NCI-H2029 treated with DMSO at 0.1 percent for 48 hours (cell line): ENCODE measurements at regions not wholly inside any gene's neighbourhood (a gene's known extent, or its start where the extent isn't known, plus 50 kb on each side); places are given as distances from the start of the nearest gene placed in this dataset.
"Not testable (repeated sequence)": the region's sequence is repeated elsewhere in the genome, so short reads cannot be mapped to it uniquely, and the experiment has no call there.

ENCODE experiments used
- DNase-seq: peaks from one replicate; lab custom pipeline; 2025; lab: John Stamatoyannopoulos, UW

DNA sequence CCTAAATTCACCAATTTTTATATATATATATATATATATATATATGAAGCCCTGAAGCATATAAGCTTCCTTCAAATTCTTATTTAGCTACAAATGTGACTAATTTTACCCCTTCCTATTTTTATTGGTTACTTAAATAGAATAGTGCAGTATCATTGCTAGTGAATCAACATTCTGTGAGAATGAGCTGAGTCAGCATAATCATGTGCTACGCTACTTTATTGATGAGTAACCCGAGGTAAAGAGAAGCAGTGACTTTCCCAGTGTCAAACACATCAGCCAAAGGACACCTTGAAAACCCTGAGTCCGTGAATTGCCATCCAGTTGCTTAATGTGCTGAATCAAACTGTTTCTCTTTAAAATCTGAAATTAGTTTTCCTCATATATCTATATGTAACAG is 546.2 kb downstream of the DMRTA1 start:
- DNase-seq = no peak

DNA sequence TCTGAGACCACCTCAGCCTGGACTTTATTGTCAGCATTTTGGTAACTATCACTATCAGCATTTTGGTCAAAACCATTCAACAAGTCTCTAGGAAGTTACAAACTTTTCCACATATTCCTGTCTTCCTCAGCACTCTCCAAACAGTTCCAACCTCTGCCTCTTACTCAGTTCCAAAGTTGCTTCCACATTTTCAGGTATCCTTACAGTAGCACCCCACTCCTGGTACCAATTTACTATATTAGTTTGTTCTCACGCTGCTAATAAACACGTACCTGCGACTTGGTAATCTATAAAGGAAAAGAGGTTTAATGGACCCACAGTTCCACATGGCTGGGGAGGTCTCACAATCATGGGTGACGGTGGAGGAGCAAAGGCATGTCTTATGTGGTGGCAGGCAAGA is 551.3 kb downstream of the DMRTA1 start:
- no peak for DNase-seq

DNA sequence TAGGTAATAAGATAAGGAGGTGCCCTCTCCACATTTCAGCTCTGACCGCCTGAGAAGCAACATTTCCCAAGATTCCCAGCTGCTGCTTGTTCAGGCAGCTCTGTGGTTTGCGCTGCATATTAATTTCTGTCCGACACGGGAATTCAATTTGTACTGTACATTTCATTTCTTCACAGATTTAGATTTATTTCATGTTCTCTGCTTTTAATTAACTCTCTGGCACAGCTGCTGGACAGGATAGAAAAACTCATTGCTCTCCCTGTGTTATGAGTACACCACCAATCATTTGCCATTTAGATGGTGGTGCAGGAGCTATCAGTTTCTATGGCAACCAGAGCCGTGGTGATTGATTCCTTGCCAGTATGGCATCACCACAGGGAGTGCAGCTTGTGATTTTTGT is 558.5 kb downstream of the DMRTA1 start:
- DNase-seq = no peak

DNA sequence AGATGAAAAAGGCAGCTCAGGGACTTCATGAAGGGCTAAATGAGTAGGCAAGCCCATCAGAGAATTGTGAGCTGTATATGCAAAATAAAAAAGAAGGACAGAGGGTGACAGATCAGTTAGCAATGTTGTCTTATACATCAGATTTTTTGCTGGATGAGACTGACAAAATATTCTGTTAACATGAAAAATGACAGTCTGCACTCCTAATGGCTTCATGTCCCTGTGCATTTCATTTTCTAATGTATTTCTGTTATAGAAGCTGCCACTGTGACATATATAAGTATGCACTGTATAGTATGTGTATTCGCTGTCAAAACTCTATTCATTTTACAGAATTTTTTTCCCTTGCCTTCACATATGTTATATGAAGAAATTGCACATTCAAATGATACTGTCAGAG is 559.5 kb downstream of the DMRTA1 start:
- no peak for DNase-seq

DNA sequence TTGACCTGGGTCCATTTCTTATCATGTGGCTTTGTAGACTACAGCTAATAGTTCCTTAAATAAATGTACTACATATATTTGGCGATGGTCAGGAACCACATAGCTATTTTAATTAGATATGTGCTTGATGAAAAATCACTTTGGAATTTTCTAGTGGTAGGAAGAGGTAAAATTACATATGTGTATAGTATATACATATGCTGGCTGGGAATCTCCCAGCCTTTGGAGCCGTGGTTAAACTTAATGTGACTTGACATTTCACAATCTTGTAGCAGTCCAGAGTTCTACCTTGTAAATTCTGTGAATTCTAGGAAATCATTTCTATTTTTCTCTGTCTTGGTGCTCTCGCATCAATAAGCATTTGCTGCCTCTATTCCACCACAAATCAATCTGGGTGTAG is 565.0 kb downstream of the DMRTA1 start:
- no peak for DNase-seq

DNA sequence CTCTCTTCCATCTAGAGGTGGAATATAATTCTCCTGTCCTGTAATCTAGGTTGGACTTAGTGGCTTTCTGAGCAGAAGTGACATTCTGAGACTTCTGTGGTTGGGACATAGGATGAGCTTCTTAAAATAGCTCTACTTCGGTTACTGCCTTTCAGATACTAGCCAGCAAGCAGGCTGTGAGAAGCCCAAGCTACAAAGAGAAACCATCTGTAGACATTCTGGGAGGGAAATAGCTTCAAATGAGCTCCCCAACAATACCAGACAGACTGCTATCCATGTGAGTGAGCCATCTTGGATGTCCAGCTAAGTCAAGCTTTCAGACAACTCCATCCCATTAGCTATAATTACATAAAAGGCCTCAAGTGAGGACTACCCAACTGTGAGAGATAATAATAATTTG is 568.9 kb downstream of the DMRTA1 start:
- DNase-seq = no peak

DNA sequence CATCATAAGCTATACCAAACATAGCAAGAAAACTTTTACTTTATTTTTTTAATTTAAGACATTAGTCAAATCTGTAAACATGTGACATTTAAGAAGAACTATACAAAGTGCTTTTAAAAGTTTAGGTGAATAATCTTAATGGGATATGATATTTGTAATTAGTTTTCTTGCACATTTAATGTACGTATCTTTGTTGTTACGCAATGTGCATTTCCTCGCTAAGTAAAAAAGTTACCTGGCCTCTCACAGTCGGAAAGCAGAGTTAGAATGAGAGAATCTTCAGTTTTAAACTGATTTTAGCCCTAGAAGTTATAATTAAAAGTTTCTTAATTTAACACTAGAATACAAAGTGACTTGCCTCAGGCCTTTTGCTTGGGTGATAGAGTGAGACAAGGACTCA is 589.8 kb downstream of the DMRTA1 start:
- DNase-seq = no peak

DNA sequence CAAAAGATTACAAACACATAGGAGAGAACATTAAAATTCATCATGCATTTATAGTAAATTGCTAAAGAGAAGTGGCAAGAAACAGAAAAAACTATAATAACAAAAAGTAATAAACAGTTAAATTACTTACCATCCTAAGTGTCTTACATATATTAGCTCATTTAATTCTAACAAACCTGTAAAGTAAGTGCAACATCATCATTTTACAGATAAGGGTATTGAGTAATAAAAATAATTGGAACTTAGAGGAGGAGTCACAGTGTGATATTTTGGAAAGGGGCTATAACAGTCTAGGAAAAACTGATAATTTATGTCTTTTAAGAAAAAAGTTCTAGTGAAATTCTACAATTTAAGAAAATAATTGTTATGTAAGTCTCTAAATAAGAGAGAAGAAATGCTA is 592.8 kb downstream of the DMRTA1 start:
- DNase-seq = no peak

DNA sequence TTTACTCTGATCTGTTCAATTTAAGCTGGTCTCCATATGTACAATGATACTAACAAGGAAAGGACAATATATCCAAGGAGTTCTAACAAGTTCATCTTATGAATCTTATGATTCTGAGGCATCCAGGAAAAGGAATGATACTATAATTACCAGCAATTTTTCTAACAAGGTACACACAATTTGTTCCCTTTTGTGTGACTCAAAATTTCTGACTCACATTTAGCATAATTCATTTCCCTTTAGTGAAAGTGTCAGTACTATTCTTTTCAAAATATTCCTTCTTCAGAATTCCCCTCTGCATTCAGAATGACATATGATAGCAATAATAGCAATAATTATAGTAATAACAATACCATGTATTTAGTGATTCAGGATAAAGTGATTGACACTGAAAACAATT is 594.8 kb downstream of the DMRTA1 start:
- no peak for DNase-seq

DNA sequence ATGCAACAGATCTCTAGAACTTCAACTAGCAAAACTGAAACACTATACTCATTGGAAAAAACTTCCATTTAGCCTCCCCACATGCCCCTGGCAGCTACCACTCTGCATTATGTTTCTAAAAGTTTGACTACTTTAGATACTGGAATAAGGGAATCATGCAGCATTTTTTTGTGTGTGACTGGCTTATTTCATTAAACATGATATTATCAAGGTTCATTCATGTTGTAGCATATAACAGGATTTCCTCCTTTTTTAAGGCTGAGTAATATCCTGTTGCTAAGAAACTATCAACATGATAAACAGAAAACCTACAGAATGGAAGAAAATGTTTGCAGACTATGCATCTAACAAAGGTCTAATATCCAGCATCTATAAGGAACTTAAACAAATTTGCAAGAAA is 597.9 kb downstream of the DMRTA1 start:
- DNase-seq = no peak

DNA sequence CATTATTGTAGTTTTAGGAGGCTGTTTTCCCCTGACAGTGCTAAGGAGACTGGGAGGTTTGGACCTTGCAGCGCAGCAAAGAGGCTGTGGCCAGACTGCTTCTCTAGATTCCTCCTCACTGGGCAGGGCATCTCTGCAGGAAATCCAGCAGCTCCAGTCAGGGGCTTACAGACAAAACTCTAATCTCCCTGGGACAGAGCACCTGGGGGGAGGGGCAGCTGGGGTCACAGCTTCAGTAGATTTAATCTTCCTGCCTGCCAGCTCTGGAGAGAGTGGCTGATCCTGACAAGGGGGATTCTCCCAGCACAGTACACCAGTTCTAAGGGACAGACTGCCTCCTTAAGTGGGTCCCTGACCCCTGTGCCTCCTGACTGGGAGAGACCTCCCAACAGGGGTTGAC is 599.4 kb downstream of the DMRTA1 start:
- not testable (repeated sequence) for DNase-seq

DNA sequence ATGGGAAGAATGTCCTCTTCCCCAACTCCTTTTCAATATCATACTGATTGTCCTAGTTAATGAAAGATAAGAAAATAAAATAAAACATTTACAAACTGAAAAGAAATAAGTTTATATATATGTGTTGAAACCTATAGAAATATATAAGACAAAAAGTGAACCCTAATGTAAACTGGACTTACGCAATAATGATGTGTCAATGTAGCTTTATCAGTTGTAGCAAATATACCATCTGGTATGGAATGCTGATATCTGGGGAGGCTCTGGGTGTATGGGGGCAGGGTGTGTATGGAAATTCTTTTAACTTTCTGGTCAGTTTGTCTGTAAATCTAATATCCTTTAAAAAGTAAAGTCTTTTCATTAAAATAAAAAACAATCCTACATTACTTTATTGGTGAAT is 603.9 kb downstream of the DMRTA1 start:
- no peak for DNase-seq

DNA sequence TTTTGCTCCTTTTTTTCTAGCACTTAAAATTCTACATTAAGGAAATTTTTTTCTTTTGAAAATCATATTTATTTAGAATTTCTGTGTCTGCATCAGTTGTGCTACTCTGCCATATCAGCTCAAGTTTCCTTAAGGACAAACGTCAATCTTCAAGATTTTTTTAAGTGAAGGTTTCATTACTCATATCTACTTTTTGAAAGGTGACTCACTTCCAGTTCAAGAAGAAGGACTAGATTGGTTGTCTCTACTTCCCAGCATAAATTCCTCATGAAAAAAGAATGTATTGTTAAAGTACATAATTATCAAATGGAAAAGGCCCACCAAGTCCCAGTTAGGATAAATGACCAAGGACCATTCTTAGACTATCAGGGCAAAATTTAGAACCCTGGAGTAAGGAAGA is 626.5 kb downstream of the DMRTA1 start:
- no peak for DNase-seq

DNA sequence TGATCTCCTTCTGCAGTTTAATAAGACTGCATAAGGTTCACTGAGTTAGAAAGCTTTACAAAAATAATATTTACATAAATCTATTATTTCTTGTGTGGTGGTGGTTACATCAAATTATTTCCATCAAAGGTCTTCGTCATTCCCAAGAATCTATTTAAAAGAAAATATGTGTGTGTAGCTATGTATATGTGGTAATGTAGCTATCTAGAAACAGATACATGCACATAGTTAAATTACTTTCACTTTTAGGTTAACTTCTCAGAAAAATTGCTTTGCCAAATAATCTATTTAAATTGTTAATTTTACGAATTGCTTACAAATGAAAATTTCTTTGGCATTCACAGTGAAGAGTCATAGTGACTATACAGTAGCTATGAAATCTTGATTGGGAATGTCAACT is 633.2 kb downstream of the DMRTA1 start:
- no peak for DNase-seq

DNA sequence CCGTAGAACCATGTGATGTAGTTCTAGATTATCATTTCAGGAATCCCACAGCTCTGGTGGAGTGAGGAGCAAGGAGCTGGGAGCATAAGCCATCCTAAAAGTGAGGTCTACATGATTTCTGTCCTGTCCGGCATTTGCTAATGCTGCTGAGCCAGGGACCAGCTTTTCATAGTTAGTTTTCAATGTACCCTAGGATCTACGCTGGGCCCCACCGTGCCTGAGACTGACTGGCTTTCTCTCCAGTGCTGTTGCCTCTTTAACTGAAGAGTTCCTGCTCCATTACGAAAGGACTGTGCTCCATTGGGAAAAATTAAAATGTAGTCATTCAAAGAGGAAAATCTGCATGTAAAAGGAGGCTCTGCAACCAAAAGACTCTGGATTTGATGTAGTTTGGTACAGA is 634.8 kb downstream of the DMRTA1 start:
- DNase-seq = no peak

DNA sequence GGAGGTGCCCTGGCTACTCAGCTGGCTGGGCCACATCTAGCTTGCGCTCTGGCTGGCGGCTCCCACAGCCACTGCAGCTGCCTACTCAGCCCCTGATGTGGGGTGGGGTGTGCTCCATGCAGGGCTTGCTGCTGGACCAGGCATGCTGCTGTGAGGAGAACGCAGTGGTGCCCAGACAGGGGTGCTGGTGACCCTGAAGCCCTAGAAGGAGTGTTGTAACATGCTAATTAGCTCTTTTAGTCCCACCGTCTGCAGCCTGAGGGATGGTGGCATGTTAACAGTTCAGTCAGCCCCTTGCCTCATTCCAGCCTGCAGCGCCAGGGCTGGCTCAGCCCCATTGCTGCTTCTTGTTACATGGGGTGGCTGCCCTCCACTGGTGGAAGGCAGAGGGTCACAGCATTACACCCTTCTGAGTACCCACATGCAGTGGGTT is 642.3 kb downstream of the DMRTA1 start:
- no peak for DNase-seq

DNA sequence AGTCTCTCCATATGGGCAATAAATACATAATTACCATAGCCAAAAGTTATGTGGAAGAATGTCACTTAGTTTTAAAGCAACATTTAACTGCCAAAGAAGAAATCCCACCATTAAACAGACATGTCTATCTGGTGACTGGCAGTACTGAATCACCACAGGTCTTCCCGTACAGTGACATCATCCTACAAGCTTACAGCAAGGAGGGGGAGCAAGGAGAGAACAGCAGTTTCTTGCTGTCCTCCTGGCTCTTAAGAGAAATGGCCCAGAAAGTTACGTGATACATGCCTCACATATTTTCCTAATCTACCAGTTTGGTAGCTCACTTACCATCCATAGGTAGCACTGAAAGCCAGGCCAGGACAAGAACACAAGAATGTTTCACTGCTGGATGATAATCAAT is 671.0 kb downstream of the DMRTA1 start:
- no peak for DNase-seq

DNA sequence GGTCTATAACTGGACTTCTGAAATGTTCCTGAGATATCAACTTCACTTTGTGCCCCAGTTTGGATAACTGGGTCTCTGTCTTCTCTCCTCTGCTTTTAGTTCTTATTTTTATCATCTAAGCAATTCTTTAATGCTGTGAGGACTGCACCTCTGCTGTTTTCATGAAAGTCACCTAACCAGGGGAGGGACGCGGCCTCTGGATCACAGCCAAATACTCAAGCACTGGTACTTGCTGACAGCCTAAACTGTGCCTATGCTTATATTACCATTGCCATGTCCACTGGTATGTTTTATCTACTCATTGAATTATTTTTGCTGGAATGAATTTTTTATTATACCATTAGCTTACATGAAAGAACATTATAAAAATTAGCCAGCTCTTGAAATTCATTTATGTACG is 674.0 kb downstream of the DMRTA1 start:
- DNase-seq = no peak

DNA sequence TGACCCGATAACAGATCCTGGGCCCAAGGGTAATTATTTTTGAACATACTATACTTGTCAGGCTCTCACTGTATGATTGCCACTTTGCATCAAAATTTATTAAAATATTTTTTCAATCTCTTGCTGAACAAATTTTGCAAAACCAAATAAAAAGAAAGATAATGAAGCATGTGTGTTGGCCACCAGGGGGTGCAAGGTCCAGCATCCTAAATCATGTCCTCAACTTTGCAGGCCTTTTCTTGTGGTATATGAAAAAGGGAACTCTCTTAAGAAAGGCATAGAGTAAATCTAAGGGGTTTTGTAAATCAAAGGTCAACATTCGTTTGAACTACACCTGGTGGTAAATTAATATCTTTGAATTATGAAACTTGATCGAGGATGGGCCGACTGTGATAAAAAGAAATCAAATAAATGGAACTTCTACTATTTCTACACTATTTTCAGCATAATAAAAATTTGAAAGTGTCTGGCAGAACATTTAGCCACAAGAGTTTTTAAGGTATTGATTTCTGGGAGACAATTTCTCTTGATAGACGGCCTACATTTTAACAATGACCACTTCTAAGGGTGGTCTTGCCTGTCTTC is 676.5 kb downstream of the DMRTA1 start:
- DNase-seq = no peak

DNA sequence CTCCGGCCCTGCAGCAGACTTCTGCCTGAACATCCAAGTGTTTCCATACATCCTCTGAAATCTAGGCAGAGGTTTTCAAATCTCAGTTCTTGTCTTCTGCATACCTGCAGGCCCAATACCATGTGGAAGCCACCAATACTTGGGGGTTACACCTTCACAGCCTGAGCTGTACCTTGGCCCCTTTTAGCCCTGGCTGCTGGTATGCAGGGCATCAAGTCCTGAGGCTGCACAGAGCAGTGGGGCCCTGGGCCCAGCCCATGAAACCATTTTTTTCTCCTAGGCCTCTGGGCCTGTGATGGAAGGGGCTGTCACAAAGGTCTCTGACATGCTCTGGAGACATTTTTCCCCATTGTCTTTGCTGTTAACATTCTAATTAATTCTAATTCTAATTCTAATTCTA is 680.6 kb downstream of the ELAVL2 start:
- no peak for DNase-seq

DNA sequence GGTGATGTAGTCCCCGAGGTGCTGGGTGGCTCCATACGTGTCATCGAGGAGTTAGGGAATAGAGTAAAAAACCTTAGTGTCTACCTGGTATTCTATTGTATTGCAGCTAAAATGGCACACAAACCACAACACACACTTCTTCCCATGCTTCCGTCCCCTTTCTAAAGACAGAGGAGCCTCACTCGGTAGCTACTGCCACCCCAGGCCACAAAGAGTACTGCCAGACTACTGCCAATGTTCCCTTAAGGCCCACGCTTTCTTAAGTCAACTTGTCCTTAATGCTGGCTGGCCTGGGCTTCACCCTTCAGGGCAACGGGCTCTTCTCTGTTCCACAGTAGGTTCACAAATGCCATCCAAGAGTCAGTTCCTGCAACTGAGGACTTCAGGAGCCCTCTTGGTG is 673.0 kb downstream of the ELAVL2 start:
- no peak for DNase-seq

DNA sequence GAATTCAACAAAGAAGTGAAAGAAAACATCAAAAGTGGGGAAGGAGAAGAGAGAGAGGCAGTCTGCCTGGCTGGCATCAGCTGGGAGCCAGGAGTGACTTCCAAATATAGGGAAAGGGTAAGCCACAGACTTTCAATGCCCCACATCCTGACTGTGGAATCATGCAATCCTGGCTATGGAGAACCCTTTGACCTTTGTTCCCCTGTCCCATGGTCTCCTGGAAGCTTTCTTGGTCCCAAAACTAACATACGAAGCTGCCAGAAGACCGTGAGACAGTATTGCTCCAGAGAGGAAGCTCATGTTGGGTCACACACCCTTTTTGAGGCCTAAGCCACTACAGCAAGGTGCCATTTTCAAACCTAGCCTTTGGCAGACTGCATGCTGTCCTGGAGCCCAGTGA is 665.5 kb downstream of the ELAVL2 start:
- DNase-seq = no peak

DNA sequence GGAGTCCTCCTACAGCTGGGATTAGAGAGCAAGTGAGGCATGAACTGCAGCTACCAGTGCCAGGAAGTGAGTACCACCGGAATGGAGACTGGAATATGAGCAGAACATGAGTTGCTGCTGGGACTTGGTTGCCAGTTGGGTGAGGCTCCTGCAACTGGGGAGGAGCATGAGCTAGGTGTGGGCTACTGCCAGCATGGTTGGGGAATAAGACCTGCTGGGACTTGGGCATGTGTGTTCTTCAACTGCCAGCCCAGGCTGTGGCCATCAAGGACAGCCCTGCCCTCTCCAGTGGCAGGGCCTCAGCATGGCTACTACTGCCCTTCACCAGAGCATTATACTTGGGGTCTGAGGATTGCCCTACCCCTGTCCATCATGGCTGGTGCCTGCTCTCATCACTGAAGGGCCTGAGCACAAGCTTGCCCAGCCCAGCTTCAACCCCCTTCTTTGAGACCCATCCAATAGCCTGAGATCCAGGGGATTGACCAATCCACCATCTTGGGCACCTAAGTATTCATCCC is 665.0 kb downstream of the ELAVL2 start:
- no peak for DNase-seq

DNA sequence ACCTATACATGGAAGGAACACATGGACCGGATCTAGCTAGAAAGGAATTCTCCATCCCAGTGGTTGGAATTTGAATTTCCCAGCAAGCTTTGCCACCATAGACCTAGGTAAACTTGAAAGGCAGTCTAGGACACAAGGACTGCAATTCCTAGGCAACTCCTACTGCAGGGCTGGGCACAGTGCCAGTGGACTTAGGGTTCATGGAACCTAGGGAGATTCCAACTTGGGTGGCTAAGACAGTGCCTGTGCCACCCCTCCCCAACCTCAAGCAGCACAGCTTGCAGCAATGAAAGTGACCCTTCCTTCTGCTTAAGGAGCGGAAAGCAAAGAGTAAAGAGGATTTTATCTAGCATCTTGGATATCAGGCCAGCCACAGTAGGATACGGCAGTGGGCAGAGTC is 663.3 kb downstream of the ELAVL2 start:
- no peak for DNase-seq

DNA sequence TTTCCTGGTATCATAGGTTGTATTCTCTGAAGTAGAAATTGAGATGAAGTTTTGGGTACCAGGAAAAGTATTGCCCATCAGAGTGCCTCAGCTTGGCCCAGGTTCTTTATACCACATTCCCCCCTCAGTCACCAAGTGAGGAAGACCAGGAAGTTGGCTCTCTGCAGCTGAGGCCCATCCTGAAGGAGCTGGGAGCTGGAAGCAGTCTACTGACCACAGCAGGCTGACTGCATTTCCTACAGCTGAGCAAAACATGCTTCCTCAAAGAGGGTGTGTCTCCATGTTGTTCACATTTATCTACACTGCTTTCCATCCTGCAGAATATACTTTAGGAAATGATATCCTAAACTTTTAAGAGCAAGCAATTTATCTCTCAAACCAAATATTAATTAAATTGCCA is 654.6 kb downstream of the ELAVL2 start:
- DNase-seq = no peak
